NCI-H446 (cell line): ENCODE measurements at regions not wholly inside any gene's neighbourhood (a gene's known extent, or its start where the extent isn't known, plus 50 kb on each side); places are given as distances from the start of the nearest gene placed in this dataset.

Experiments
- DNase-seq, 2 experiments: peaks; one replicate each; lab custom pipeline; 2025; lab: John Stamatoyannopoulos, UW

- no peak for DNase-seq
Observed at GRCh38 chr7:124330731-124331407, 298.0 kb upstream of the TMEM229A start.

DNA sequence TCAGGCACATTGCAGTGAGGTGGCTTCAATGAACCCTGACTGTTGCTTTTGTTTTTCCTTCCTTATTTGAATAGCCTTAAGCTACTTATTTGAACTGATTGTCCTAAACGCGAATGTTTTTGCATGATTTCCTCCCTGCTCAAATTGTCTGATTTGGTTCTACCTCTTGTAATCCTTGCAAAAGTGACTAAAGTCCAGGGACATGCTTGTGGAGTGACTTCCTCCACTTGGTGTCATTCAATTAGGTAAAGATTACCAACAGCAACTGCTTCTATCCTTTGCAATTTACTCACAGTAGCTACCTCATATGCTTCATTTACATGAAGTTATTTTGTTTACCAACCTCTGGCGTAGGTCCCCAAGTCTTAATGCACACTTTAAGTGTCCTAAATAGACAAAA, 295.9 kb upstream of the TMEM229A start:
- no peak for DNase-seq

GRCh38 chr7:124324262-124324661, 291.4 kb upstream of the TMEM229A start:
- DNase-seq, result no peak

GRCh38 chr7:124323597-124323996, 290.7 kb upstream of the TMEM229A start:
- DNase-seq, result no peak

DNA sequence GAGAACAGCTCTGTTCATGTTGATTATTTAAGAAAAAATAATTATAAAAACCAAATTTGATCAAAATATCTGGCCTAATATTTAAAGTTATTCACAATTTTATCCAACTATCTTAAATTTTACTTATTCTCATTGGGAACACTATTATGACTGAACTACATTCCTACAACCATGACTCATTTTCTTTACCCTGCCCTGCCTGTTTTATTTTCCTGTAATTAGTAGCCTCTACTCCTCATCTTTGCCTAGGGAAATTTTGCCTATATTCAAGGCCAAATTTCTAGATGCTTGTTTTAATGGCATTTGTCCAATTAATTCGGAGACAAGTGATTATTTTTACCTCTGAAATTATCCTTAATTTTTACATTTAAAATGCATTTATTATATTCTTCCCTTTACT, 289.7 kb upstream of the TMEM229A start:
- DNase-seq, result no peak

DNA sequence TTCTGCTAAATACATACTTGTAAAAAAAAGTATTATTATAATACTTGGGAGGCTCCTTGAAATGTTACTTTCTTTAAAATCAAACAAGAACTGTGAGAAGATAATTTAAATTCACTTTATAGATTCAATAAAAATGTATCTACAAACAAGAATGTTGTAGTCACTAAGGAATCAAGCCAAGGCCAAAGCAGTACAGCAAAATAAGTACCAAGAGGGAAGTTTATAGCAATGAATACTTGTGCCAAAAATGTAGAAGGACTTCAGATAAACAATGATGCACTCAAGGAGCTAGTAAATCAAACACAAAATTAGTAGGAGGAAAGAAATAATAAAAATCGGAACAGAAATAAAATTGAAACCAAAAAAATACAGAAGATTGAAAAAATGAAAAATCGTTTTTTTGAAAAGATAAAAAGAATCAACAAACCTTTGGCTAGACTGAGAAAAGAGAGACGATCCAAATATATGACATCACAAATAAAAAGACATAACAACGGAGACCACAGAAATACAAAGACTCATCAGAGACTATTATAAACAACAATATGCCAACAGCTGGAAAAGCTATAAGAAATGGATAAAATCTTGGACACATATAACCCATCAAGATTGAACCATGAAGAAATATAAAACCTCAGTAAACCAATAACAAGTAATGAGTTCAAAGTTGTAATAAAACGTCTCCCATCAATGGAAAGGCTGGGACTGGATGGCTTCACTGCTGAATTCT, 286.0 kb upstream of the TMEM229A start:
- DNase-seq, result no peak

- no peak for DNase-seq
Observed at GRCh38 chr7:124310934-124311390, 278.1 kb upstream of the TMEM229A start.

- DNase-seq, result no peak
Observed at GRCh38 chr7:124308384-124308783, 275.5 kb upstream of the TMEM229A start.

DNA sequence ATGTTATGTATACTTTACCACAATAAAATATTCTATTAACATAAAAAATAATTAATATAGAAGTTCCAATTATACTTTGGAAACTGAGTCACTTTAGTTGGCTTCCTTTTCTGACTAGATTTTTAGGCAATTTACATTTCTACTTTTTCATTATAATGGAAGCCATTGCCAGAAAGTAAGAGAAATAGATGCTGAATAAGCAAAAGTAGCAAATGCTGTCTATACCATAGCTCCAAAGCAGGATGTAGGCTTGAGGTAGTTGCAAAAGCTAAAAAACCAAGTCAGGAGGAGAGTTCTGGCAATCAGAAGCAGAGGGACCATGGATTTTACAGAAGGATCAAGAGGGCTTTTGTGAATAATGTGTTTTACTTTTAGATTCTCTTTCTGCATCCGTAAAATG, 262.4 kb upstream of the TMEM229A start:
- DNase-seq, result no peak

DNA sequence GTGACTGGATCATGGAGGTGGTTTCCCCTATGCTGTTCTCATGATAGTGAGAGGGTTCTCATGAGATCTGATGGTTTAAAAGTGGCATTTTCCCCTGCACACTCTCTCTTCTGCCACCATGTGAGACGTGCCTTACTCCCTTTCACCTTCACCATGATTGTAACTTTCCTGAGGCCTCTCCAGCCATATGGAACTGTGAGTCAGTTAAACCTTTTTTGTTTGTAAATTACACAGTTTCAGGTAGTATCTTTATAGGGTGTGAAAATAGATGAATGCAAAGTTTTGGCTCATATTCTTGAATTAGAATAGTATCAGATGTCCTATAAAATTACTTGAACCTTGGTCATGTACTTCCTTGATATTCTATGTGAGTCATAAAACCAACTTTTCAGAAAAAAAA, 252.1 kb upstream of the TMEM229A start:
- DNase-seq, result no peak

DNA sequence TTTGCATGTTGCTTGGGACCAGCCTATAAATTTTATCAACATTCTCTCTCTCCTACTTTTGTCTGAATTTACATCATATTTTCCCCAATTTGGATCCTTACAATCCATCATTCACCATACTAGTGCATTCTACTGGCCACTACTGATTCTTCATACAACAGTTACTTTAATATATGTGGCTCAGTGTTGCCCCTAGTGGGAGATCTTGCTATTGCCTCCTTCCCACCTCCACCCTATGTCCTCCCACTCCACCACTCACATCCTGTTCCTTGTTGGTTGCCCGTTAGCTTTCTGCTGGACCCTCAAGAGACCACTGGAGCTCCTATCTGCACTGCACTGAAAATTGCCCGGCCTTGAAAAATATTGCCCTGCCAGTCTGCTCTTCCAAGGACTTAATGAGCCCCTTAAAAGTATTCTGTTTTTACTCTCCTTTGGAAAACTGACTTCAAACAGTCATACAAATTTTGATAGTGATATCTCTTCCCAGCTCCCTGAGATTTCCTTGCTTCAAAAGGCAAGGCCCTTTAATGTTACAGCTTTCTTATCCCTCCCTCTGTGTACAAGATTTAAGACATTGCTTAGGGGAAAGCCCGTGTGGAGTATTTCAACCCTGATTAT, 243.2 kb upstream of the TMEM229A start:
- no peak for DNase-seq

DNA sequence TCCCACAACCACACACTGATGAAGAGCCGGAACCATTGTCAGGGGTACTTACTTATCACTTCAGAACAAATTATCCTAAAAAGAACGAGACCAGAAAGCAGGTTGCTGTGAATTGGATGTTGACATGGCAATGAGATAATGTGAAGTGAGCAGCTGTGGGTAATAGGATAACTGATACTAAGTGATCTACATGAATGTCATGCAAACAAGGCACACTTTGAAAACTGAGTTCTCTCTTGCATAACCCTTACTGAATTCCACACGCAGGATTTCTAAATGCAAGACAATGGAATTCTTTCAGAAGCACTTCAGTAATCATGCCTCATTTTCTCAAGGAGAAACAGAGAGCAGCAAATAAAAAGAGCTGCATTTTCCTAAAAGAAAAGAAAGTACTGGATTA, 242.5 kb upstream of the TMEM229A start:
- no peak for DNase-seq

- DNase-seq, result no peak
Observed at GRCh38 chr7:124269774-124270173, 236.9 kb upstream of the TMEM229A start.

DNA sequence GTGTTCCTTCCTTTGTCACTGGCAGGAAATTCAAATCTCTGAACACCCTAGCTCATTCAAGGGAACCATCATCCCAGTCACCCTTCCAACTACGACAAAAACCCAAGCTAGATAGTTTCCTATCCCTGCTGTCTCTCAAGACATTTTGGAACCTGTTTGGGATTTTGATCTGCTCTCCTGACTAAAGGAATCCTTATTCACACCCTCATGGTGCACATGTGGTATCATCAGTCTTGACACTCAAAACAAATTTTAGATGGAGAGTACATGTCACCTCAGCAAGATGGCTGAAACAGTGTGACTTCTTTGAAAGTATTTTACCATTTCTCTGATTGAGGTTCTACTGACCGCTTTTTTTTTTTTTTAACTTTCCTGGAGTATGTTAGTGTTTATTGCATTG, 234.3 kb upstream of the TMEM229A start:
- no peak for DNase-seq

- no peak for DNase-seq
Observed at GRCh38 chr7:124263232-124263827, 230.5 kb upstream of the TMEM229A start.

GRCh38 chr7:124261710-124262109, 228.8 kb upstream of the TMEM229A start:
- no peak for DNase-seq

DNA sequence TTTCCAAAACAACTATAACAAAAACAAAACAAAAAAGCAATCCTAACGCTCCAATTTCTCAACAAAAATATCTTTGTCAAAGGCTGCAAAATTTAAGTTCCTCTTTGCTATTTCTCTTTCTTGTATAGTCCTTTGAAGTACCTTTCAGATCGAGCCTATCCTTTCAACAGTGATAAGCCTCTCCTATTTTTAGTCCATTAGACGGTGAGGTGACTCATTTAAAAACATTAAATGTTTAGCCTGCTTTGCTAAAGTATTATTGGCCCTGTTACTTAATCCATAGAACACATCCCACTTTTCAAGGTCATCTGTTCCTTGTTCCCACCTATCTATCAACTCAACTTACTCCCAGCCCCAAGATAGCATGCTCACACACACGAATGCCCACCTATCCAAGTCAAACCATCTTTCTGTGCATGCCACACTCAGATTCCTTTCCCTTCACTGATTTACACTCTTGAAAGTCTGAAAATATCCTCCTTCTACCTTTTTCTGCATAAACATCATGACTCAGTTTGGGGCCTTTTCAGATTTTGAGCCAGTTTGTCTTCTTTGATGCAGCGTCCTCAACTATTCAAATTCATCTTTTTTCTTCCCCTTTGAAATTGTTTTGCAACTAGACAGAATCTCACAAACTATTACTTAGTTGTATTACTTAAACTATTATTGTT, 224.9 kb upstream of the TMEM229A start:
- DNase-seq, result no peak

DNA sequence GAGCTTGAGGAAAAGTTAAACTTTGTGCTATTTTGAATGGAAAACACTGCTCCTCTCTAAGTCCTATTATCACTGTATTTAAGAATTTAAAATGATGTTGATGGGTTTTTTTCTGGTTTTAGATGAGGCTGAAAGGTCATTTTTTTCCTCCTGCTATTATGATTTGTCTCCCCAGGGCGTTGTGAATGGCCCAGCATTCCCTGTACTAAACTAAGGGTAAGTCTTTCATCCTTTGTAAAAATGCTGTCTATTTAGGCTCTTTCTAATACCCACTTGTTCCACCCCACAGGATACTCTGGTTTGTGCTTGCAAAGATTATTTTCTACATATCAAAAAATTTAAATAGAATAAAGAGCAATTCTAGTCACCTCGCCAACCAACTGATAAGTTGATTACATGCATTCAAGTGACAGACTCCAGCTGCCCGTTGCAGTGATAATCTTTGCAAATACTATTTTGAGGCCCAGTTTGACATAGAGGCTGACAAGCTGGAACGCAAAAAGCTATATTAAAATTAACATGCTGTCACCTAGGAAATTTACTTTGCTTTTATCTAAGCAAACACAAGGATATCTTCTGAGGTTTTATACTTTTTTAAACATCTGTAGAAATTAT, 222.3 kb upstream of the TMEM229A start:
- no peak for DNase-seq

- DNase-seq, result no peak
Observed at GRCh38 chr7:124254396-124254795, 221.5 kb upstream of the TMEM229A start.

GRCh38 chr7:124251636-124252035, 218.8 kb upstream of the TMEM229A start:
- peak in 1 of 2 experiments; percentile 2 for DNase-seq

- no peak for DNase-seq
Observed at GRCh38 chr7:124250297-124251034, 217.6 kb upstream of the TMEM229A start.
